ENCODE measurements at regions not wholly inside any gene's neighbourhood (a gene's known extent, or its start where the extent isn't known, plus 50 kb on each side); places are given as distances from the start of the nearest gene placed in this dataset.

- no peak for DNase-seq (ENCODE audit: low spot score)
These were observed 585.9 kb downstream of the IRS1 start for GRCh38 chr2:226213717-226214116.

- DNase-seq (ENCODE audit: low spot score): no peak
These were observed 588.2 kb downstream of the IRS1 start for GRCh38 chr2:226211439-226211838.

- no peak for DNase-seq (ENCODE audit: low spot score)
These were observed 590.9 kb downstream of the IRS1 start for GRCh38 chr2:226208726-226209125.

- no peak for DNase-seq (ENCODE audit: low spot score)
These were observed 591.9 kb downstream of the IRS1 start for GRCh38 chr2:226207671-226208070.

- no peak for DNase-seq (ENCODE audit: low spot score)
These were observed 600.1 kb downstream of the IRS1 start for GRCh38 chr2:226199555-226199954.

- no peak for DNase-seq (ENCODE audit: low spot score)
These were observed 600.7 kb downstream of the IRS1 start for GRCh38 chr2:226198956-226199355.

- no peak for DNase-seq (ENCODE audit: low spot score)
These were observed 609.0 kb downstream of the IRS1 start for GRCh38 chr2:226190479-226191252.

GRCh38 chr2:226189061-226189460 lies 610.6 kb downstream of the IRS1 start:
- DNase-seq (ENCODE audit: low spot score): no peak

GRCh38 chr2:226187616-226188015 lies 612.0 kb downstream of the IRS1 start:
- no peak for DNase-seq (ENCODE audit: low spot score)

- DNase-seq (ENCODE audit: low spot score): no peak
These were observed 612.5 kb downstream of the IRS1 start for GRCh38 chr2:226187156-226187555.

GRCh38 chr2:226185616-226186211 lies 613.9 kb downstream of the IRS1 start:
- DNase-seq (ENCODE audit: low spot score): no peak

- DNase-seq (ENCODE audit: low spot score): no peak
These were observed 614.5 kb downstream of the IRS1 start for GRCh38 chr2:226184940-226185615.

- DNase-seq (ENCODE audit: low spot score): no peak
These were observed 615.1 kb downstream of the IRS1 start for GRCh38 chr2:226184540-226184939.

- no peak for DNase-seq (ENCODE audit: low spot score)
These were observed 616.1 kb downstream of the IRS1 start for GRCh38 chr2:226183550-226183949.

GRCh38 chr2:226183033-226183432 lies 616.6 kb downstream of the IRS1 start:
- DNase-seq (ENCODE audit: low spot score): no peak

- no peak for DNase-seq (ENCODE audit: low spot score)
These were observed 617.7 kb downstream of the IRS1 start for GRCh38 chr2:226181909-226182308.

- no peak for DNase-seq (ENCODE audit: low spot score)
These were observed 619.2 kb downstream of the IRS1 start for GRCh38 chr2:226180281-226180884.

- DNase-seq (ENCODE audit: low spot score): no peak
These were observed 620.6 kb downstream of the IRS1 start for GRCh38 chr2:226179010-226179409.

- no peak for DNase-seq (ENCODE audit: low spot score)
These were observed 623.2 kb downstream of the IRS1 start for GRCh38 chr2:226176283-226176984.

- DNase-seq (ENCODE audit: low spot score): no peak
These were observed 625.2 kb downstream of the IRS1 start for GRCh38 chr2:226174390-226174789.

GRCh38 chr2:226172939-226173338 lies 626.7 kb downstream of the IRS1 start:
- DNase-seq (ENCODE audit: low spot score): no peak

GRCh38 chr2:226172309-226172708 lies 627.3 kb downstream of the IRS1 start:
- DNase-seq (ENCODE audit: low spot score): no peak
